ENCODE measurements at regions not wholly inside any gene's neighbourhood (a gene's known extent, or its start where the extent isn't known, plus 50 kb on each side); places are given as distances from the start of the nearest gene placed in this dataset.
A peak's percentile ranks its signal among the peaks of the same experiment; 100 is the strongest.

DNA sequence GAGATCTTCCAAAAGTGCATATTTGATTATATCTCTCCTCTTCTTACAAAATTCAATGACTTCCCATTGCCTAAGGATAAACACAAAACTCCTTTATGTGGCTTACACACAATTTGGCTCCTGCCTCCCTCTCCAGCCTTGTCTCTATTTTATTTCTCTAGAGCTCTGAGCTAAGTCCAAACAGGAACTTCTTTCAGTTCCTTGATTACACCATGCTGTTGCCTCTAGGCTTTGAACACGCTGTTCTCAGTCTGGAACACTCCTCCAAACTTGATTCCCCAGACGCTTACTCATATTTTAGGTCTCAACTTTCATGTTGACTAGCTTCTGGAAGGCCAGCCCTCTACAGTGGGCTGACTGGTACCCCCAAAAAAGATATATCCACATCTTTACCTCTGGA lies 258.5 kb downstream of the COG6 start:
- no peaks in the 10 kb centered on the region for H3K79me2 ChIP-seq (ENCODE audit: control insufficient read depth, insufficient read depth, low read length, unreplicated experiment)
- no peak overlapping the region for H3K4me3 ChIP-seq (ENCODE audit: low read depth, low read length)
- no peaks in the 10 kb centered on the region for H3K27me3 ChIP-seq (ENCODE audit: insufficient read depth, low read length)
- no peaks in the 10 kb centered on the region for H3K36me3 ChIP-seq (ENCODE audit: insufficient read depth, low read length)
- H3K27ac ChIP-seq (ENCODE audit: low read depth, low read length) = peak overlapping the region; percentile 33
- H2AFZ ChIP-seq (ENCODE audit: low read length, unreplicated experiment) = peak overlapping the region; percentile 32
- peaks cover 15% of the 10 kb centered on the region for H3K4me1 ChIP-seq (ENCODE audit: control insufficient read depth, insufficient read depth, low read length, unreplicated experiment)

DNA sequence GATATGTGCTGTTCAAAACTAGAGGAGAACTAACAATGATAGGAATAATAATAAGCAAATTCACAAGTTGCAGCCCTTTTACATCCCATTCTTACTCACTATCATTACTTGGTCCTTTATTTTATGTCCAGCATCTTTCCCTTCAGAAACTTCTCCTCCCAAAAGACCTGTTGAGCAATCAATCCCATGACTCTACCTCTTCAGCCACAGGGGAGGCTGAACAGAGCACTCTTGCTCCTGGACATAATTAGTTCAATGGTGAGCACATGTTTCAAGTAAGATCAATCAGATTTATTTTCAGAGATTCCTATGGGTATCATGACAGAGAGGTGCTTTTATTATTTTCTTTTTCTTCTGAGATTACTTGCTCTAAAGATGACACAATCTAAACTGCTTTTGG lies 260.0 kb downstream of the COG6 start:
- no peak overlapping the region for H3K4me3 ChIP-seq (ENCODE audit: low read depth, low read length)
- no peak overlapping the region for H2AFZ ChIP-seq (ENCODE audit: low read length, unreplicated experiment)
- peaks cover 15% of the 10 kb centered on the region for H3K4me1 ChIP-seq (ENCODE audit: control insufficient read depth, insufficient read depth, low read length, unreplicated experiment)
- H3K36me3 ChIP-seq (ENCODE audit: insufficient read depth, low read length) = no peaks in the 10 kb centered on the region
- H3K27me3 ChIP-seq (ENCODE audit: insufficient read depth, low read length) = no peaks in the 10 kb centered on the region
- no peaks in the 10 kb centered on the region for H3K79me2 ChIP-seq (ENCODE audit: control insufficient read depth, insufficient read depth, low read length, unreplicated experiment)
- H3K27ac ChIP-seq (ENCODE audit: low read depth, low read length) = no peak overlapping the region

DNA sequence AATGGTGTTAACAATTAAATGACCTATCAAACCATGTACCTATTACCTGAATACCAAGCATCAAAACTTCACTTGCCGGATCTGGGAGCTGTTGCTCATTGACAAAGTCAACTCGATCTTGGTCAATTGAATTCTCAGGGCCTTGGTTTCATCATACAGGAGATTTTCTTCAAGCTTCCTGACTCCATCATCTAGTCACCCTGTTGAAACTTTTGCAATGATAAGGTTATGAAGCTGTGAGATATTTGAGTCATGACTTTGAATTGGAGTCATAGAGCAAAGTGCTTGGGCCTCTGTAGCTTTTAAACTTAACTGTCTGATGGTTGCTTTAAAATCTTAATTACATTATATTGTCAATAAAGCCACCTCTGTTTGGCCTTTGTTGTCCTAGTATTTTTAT lies 260.9 kb downstream of the COG6 start:
- no peaks in the 10 kb centered on the region for H3K36me3 ChIP-seq (ENCODE audit: insufficient read depth, low read length)
- H3K4me3 ChIP-seq (ENCODE audit: low read depth, low read length) = no peak overlapping the region
- H3K27me3 ChIP-seq (ENCODE audit: insufficient read depth, low read length) = no peaks in the 10 kb centered on the region
- no peak overlapping the region for H3K27ac ChIP-seq (ENCODE audit: low read depth, low read length)
- peaks cover 15% of the 10 kb centered on the region for H3K4me1 ChIP-seq (ENCODE audit: control insufficient read depth, insufficient read depth, low read length, unreplicated experiment)
- H2AFZ ChIP-seq (ENCODE audit: low read length, unreplicated experiment) = no peak overlapping the region
- no peaks in the 10 kb centered on the region for H3K79me2 ChIP-seq (ENCODE audit: control insufficient read depth, insufficient read depth, low read length, unreplicated experiment)

DNA sequence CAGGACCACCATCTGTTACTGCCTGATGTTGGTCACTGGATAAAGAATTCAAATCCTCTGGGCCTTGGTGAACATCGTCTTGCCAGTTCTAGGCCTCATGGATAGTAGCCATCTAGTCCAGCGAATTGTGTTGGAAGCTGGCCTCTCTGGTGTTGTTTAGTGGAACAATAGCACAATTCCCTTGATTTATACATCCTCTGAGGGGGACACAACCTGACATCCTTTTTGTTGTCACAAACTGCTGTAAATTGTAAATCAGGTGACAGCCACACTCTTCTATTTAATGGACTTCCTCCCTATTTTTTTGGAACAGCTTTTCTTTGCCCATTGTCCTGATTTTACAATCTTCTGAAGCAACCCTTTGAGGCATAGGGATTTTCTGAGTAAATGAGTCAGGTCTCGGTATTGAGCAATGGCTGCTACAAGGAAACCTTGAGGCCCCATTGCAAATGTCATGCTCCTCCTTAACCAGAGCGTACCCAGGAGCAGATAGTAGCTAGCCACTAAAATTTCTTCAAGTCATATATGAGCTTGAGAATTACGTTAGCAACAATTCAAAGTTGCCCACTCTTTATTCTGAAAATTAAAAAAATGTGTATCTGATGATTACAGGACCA lies 263.3 kb downstream of the COG6 start:
- Histone ChIP-seq H3K4me3 (ENCODE audit: low read depth, low read length) (no peak overlapping the region), H3K79me2 (ENCODE audit: control insufficient read depth, insufficient read depth, low read length, unreplicated experiment) (no peaks in the 10 kb centered on the region), H3K27me3 (ENCODE audit: insufficient read depth, low read length) (no peaks in the 10 kb centered on the region), H3K4me1 (ENCODE audit: control insufficient read depth, insufficient read depth, low read length, unreplicated experiment) (peaks cover 12% of the 10 kb centered on the region), H2AFZ (ENCODE audit: low read length, unreplicated experiment) (no peak overlapping the region), H3K27ac (ENCODE audit: low read depth, low read length) (no peak overlapping the region), H3K36me3 (ENCODE audit: insufficient read depth, low read length) (no peaks in the 10 kb centered on the region)

DNA sequence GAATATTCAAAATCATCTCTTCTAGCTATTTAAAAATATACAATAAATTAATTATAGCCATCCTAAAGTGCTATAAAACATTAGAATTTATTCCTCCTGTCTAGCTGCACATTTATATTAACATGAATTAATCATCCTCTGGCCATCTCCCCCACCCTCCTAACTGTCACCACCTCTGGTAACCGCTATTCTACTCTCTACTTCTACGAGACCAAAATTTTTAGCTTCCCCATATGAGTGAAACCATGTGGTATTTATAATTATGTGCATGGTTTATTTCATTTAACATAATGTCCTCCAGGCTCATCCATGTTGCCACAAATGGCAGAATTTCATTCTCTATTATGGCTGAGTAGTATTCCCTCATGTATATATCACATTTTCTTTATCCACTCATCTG lies 265.2 kb downstream of the COG6 start:
- no peaks in the 10 kb centered on the region for H3K27me3 ChIP-seq (ENCODE audit: insufficient read depth, low read length)
- H3K4me1 ChIP-seq (ENCODE audit: control insufficient read depth, insufficient read depth, low read length, unreplicated experiment) = no peaks in the 10 kb centered on the region
- H3K79me2 ChIP-seq (ENCODE audit: control insufficient read depth, insufficient read depth, low read length, unreplicated experiment) = no peaks in the 10 kb centered on the region
- H3K36me3 ChIP-seq (ENCODE audit: insufficient read depth, low read length) = no peaks in the 10 kb centered on the region
- H2AFZ ChIP-seq (ENCODE audit: low read length, unreplicated experiment) = no peak overlapping the region
- H3K4me3 ChIP-seq (ENCODE audit: low read depth, low read length) = no peak overlapping the region
- H3K27ac ChIP-seq (ENCODE audit: low read depth, low read length) = no peak overlapping the region

DNA sequence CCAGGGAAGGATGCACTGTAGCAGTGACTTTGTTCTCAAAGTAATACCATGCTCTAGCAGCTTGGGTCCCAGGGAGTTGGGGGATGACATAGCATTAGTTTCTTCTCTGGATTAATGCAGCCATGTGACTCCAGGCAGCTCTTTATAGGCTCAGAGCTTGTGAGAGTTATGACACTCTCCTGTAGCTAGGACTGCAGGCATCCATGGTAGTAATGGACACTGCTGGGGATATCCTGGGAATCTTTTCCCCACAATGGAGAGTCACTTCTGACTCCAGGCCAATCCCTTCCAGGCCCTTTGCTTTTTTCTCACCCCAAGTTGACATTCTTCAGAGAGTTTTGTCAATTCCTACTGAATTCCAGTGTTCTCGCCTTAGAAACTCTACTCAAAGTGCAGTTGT lies 270.9 kb downstream of the COG6 start:
- H3K4me1 ChIP-seq (ENCODE audit: control insufficient read depth, insufficient read depth, low read length, unreplicated experiment) = no peaks in the 10 kb centered on the region
- no peak overlapping the region for H3K27ac ChIP-seq (ENCODE audit: low read depth, low read length)
- H2AFZ ChIP-seq (ENCODE audit: low read length, unreplicated experiment) = no peak overlapping the region
- H3K79me2 ChIP-seq (ENCODE audit: control insufficient read depth, insufficient read depth, low read length, unreplicated experiment) = no peaks in the 10 kb centered on the region
- H3K27me3 ChIP-seq (ENCODE audit: insufficient read depth, low read length) = no peaks in the 10 kb centered on the region
- no peak overlapping the region for H3K4me3 ChIP-seq (ENCODE audit: low read depth, low read length)
- H3K36me3 ChIP-seq (ENCODE audit: insufficient read depth, low read length) = no peaks in the 10 kb centered on the region

DNA sequence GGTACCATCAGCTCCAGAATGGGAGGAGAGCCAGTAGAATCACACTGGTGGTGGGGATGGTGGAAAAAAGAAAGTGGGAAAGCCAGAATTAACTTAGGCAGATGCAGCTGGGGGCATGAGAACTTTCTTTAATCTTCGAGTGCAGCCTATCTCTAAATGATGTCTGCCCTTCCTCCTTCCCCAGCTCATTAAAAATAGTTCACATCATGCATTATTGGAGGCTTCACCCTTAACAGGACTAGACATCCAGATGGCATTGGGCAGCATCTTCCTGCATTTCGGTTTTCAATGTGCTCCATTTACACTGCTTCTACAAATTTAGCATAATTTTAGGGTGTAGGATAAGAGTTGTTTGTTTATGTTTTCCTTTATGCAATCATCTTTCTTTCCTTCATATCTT lies 272.8 kb downstream of the COG6 start:
- Histone ChIP-seq H3K4me1 (ENCODE audit: control insufficient read depth, insufficient read depth, low read length, unreplicated experiment) (no peaks in the 10 kb centered on the region), H3K4me3 (ENCODE audit: low read depth, low read length) (no peak overlapping the region), H3K79me2 (ENCODE audit: control insufficient read depth, insufficient read depth, low read length, unreplicated experiment) (no peaks in the 10 kb centered on the region), H3K36me3 (ENCODE audit: insufficient read depth, low read length) (no peaks in the 10 kb centered on the region), H3K27ac (ENCODE audit: low read depth, low read length) (no peak overlapping the region), H2AFZ (ENCODE audit: low read length, unreplicated experiment) (no peak overlapping the region), H3K27me3 (ENCODE audit: insufficient read depth, low read length) (no peaks in the 10 kb centered on the region)

DNA sequence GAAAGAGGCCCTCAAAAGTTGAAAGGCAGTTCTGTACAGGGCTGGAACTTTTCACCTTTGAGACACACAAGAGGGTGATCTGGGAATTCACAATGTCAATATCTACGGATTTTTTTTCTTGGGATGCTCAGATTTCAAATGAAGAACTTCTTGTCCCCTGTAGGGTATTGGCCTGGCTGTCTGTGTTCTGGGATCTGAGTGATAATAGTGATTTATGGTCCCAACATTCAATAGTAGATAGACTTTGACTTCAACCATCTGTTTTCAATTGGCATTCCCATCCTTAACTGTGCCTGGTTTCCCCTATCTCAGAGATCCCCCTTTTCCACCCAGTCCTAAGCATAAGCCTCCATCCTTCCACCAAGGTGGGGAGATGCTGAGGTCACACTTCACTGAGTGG lies 274.1 kb downstream of the COG6 start:
- Histone ChIP-seq H3K4me1 (ENCODE audit: control insufficient read depth, insufficient read depth, low read length, unreplicated experiment) (no peaks in the 10 kb centered on the region), H3K27ac (ENCODE audit: low read depth, low read length) (no peak overlapping the region), H3K36me3 (ENCODE audit: insufficient read depth, low read length) (no peaks in the 10 kb centered on the region), H3K79me2 (ENCODE audit: control insufficient read depth, insufficient read depth, low read length, unreplicated experiment) (no peaks in the 10 kb centered on the region), H3K4me3 (ENCODE audit: low read depth, low read length) (no peak overlapping the region), H3K27me3 (ENCODE audit: insufficient read depth, low read length) (no peaks in the 10 kb centered on the region), H2AFZ (ENCODE audit: low read length, unreplicated experiment) (no peak overlapping the region)

DNA sequence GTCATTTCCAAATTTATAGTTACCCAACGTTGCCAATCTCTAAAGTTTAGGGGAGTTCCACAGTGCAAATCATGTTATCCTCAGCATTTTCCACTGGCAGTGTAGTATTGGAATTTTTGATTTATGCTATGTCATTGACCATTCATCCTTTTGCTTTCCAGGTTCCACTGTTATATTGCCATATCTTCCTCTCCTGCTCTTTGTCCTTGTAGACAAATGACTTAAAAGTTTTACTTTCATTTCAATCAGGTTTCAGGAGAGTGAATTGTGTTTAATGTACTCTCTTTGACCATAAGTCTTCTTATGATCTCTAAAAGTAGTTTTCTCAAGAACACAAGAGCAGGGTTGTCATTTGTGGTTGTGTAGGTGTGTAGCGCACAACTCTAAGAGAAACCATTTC lies 274.6 kb downstream of the COG6 start:
- Histone ChIP-seq H3K4me3 (ENCODE audit: low read depth, low read length) (no peak overlapping the region), H3K27me3 (ENCODE audit: insufficient read depth, low read length) (no peaks in the 10 kb centered on the region), H3K36me3 (ENCODE audit: insufficient read depth, low read length) (no peaks in the 10 kb centered on the region), H3K79me2 (ENCODE audit: control insufficient read depth, insufficient read depth, low read length, unreplicated experiment) (no peaks in the 10 kb centered on the region), H3K4me1 (ENCODE audit: control insufficient read depth, insufficient read depth, low read length, unreplicated experiment) (no peaks in the 10 kb centered on the region), H2AFZ (ENCODE audit: low read length, unreplicated experiment) (no peak overlapping the region), H3K27ac (ENCODE audit: low read depth, low read length) (no peak overlapping the region)

DNA sequence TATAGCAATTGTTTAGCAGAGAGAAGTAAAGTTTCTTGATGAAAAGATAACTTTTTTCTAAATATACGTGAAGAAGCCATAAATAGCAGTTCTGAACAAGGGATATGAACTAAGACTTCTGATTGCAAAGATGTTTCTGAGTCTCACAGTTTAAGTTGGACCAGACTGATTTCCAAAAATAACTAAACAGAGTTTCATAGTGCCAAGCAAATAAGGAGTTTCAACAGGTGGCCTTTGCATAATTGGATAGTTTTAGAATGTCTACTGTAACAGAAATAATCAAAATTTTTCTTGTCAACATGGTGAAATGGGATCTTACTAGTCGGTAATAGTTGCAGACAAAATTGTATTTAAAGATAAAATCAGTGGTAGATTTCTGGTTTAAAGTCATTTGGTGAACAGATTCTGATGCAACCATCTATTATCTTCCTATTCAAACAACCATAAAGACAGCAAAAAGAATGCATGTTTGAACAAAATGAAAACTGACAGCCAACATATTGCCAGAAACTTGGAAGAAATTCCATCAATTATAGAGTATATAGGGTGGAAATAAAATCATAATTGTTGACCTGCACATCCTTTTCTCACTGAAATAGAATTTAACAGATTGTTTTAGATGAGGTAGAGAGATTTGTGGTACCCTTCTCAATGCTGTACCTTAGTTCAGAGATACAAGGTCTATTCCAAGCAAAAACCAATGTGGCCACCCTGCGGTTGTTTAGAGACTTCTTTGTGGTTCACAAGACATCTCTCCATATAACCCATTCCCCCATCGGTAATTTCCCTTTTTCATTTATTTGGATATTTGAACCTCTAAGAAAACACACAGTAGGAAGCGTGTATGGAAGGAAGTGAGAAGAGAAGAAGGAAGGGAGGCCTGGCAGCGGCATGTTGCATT lies 275.3 kb downstream of the COG6 start:
- Histone ChIP-seq H3K27ac (ENCODE audit: low read depth, low read length) (no peak overlapping the region), H3K27me3 (ENCODE audit: insufficient read depth, low read length) (no peaks in the 10 kb centered on the region), H3K79me2 (ENCODE audit: control insufficient read depth, insufficient read depth, low read length, unreplicated experiment) (no peaks in the 10 kb centered on the region), H2AFZ (ENCODE audit: low read length, unreplicated experiment) (no peak overlapping the region), H3K4me3 (ENCODE audit: low read depth, low read length) (no peak overlapping the region), H3K4me1 (ENCODE audit: control insufficient read depth, insufficient read depth, low read length, unreplicated experiment) (no peaks in the 10 kb centered on the region), H3K36me3 (ENCODE audit: insufficient read depth, low read length) (no peaks in the 10 kb centered on the region)

DNA sequence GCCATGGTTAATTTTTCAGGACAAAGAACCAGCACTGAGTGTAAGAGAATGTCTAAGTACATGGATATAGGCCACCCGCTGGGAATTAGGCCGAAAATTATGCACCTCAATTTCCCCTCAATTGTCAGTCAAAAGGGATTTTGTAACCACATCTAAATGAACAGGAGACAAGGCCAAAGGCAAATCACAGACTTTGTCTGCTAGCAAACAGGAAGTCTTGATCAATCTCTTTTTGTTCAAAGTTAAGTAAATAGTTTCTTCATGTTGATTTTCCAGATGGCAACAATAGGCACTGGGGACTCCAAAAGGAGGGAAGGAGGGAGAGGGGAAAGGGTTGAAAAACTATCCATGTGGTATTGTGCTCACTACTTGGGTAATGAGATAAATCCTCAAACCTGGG lies 276.0 kb downstream of the COG6 start:
- Histone ChIP-seq H3K4me1 (ENCODE audit: control insufficient read depth, insufficient read depth, low read length, unreplicated experiment) (no peaks in the 10 kb centered on the region), H3K4me3 (ENCODE audit: low read depth, low read length) (no peak overlapping the region), H3K27me3 (ENCODE audit: insufficient read depth, low read length) (no peaks in the 10 kb centered on the region), H2AFZ (ENCODE audit: low read length, unreplicated experiment) (no peak overlapping the region), H3K36me3 (ENCODE audit: insufficient read depth, low read length) (no peaks in the 10 kb centered on the region), H3K79me2 (ENCODE audit: control insufficient read depth, insufficient read depth, low read length, unreplicated experiment) (no peaks in the 10 kb centered on the region), H3K27ac (ENCODE audit: low read depth, low read length) (no peak overlapping the region)
